GM18499 (cell line): ENCODE measurements at regions not wholly inside any gene's neighbourhood (a gene's known extent, or its start where the extent isn't known, plus 50 kb on each side); places are given as distances from the start of the nearest gene placed in this dataset.

Experiments used
- ATAC-seq: cut with Tn5 transposase; IDR thresholded peaks from one replicate; pipeline ENCODE4 v1.9.1; 2021; ENCODE audit warnings: moderate number of reproducible peaks; ENCODE audit not compliant: insufficient read depth, unreplicated experiment

- no peak for ATAC-seq
These were observed 327.3 kb downstream of the HTR7 start for GRCh38 chr10:90530521-90530920.

DNA sequence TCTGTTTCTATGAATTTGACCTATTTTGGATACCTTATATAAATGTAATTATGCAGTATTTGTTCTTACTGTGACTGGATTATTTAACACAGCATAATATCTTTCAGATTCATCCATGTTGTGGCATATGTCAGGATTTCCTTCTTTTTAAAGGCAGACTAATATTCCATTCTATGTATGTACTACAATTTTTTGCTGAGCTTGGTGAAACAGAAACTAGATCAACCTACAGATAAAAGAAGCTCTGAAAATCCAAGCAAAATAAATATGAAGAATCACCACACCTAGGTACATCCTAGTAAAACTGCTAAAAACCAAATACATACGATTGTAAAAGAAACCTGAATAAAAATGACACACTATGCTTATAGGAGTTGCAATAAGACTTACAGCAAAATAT, 300.5 kb downstream of the HTR7 start:
- ATAC-seq, result no peak

DNA sequence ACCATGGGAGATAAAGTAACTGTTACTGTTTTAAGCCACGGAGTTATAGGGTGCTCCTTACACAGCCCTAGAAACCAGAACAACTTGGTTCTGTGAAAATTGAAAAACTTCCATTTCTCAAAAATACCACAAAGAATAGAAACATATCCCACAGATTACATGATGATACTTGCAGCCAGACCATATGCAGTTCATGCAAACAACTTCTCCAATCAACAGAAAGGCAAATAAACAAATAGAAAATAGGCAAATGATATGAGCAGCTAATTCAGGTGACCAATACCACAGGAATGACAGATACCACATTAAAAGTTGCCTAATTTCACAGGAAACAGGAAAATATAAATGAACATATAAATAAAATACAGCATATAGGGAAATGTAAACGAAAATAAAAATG, 297.5 kb downstream of the HTR7 start:
- ATAC-seq, result no peak

DNA sequence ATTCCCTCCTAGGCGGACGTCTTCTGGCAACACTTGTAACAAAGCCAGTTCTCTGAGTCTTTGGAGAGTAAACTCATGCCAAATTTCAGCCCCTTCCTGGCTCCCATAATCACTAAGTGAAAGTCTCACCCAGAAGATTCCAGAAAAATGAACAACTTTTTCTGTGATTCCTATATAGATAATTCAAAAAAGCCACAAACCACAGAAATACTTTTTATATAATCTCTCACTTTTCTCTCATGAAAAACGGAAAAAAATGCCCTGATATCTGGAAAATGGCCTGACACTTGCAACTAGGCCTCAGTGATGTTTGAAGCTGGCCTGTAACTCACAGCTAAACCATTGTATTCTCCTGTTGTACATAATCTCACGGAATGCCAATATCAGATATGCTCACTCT, 296.2 kb downstream of the HTR7 start:
- no peak for ATAC-seq

- ATAC-seq, result no peak
These were observed 286.2 kb downstream of the HTR7 start for GRCh38 chr10:90571481-90572258.

DNA sequence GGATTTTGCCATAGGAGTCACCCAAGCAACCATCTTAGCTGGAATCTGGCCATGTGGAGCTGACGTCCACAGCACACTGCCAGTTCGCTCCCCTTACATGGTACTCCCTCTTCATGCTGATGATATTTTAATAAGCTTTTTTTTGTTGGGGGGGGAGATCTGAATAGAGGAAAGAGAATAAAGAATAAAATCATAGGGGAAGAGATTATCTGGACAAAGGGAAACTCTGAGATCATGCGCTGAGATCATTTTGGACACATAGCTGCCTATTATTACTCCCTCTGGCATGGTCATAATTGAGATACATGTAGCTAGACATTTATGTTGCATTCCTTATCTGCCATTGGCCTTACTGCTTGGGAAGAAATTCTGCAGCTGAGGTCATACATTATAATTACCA, 282.7 kb downstream of the HTR7 start:
- no peak for ATAC-seq

GRCh38 chr10:90577569-90577968, 280.3 kb downstream of the HTR7 start:
- ATAC-seq, result no peak

DNA sequence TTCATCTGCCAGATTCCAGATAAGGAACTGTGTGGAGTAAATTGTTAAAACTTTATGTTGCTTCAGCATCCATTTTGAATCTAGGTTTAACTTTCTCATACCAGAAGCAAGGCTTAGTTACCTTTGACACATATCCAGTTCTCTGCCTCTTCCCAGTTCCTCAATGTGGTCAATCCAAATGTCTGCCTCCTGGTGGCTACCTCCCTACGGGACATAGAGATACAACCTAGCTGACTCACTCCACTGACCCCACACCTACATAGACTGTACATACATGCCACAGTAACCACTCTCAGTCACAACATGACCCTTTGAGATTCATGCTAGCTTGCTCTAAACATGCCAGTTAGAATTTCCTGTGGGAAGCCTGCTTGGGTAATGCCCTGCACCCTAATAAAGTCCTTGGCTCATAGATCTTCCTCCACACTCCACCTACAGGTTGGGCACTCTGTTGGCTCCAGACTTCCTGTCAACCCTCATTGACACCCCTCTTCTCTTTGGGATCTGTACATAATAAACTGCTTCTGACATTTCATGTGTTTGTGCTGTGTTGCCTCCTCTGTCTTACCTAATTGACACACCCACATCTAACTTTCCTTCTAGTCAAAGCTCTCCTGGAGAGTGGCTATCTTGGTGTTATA, 278.1 kb downstream of the HTR7 start:
- ATAC-seq, result no peak

DNA sequence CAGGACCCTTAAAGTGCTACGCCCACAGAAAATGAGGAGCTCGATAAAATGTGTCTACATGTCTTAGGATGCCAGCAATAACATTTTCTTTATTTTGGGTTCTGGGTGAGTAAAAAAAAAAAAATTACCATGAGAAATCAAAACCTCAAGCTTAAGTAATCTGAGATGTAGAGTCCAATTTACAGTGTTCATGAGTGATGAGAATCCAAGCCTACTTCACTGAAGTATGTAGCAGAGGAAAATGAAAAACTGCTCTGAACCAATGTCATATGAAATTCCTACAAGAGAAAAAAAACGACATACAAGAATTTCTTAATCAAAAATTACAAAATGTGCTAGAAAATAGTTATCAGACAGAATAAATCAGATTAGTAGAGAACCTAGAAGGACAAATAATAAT, 274.4 kb downstream of the HTR7 start:
- no peak for ATAC-seq

DNA sequence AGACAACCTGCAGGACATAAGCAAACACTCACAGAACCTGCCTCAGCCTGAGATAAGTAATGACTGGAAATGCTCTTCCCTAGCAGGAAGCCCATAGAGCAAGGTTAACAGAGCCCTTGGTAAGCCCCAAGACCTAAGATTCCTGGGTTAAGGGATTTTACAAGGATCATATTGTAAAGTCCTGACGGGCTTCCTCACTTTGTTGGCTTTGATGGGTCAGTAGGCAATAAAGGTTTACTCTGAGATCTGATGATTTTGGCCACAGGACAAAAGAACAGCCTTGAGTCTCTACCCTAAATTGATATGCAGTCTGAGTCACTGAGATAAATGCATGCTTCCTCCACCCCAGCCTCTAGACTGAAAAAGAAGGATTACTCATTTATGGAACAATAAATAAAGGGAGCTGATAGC, 270.8 kb downstream of the HTR7 start:
- ATAC-seq, result no peak

- ATAC-seq, result no peak
These were observed 270.3 kb downstream of the HTR7 start for GRCh38 chr10:90587561-90587960.

DNA sequence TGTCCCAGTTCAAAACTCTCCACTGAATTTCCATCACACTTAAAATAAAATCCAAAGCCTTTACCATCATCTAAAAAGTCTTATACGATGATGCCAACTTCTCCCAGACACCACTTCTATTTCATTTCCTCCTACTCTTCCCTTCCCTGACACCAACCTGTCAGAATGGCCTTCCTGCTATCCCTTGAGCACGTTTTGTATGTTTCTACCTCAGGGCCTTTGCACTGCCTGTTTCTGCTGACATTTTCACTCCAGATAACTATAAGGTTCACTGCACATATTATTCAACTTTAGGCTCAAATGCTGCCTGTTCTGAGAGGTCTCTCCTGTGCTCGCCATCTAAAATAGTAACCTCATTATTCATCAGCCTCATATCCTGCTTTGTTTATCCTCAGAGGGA, 269.6 kb downstream of the HTR7 start:
- no peak for ATAC-seq

DNA sequence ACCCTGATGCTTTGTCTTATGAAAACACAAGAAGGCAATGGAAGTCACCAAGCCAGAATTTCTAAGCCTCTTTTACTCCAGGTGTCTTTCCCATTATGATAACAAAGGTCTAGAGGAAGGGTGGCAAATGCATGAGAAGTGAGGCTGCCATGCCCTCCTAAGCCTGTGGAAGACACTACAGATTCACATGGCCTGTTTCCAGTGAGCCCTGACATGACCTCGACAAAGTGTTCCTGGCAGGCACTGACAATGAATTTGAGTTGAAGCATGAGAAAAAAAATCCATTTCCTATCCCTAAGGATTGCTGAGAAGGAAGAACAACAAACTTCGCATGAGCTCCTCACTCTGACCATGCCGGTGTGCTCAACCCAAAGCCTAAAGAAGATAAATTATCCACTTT, 268.0 kb downstream of the HTR7 start:
- no peak for ATAC-seq

- no peak for ATAC-seq
These were observed 266.2 kb downstream of the HTR7 start for GRCh38 chr10:90591629-90592028.

DNA sequence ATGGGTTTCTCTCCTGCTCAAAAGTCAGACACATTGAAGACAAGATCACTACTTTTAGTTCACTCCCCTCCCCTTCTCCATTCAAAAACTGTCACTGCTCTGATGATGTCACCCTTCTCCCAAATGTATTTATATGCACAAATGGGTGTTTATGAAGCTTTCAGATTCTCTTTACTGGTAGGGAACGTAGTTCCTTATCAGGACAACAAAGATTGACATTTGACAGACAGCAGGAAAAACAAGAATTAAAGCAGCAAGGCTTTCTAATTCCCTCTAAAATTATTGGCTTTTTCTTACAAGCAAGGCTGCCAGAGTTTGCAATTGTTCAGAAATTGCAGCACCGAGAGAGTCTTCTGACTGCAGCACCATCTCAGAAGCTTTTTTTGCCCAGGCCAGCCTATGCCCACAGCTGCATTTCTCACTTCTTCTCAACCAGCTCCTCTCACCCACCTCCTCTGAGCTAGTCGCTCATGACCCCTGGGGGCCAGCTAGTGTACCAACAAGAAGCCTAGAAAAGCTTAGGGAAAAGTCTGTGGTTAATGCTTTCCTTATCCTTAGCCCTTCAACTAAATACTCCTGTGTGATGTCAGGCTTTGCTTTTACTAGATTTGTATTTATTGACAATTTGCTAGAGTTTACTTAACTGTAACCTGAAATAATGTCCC, 265.1 kb downstream of the HTR7 start:
- ATAC-seq, result no peak

DNA sequence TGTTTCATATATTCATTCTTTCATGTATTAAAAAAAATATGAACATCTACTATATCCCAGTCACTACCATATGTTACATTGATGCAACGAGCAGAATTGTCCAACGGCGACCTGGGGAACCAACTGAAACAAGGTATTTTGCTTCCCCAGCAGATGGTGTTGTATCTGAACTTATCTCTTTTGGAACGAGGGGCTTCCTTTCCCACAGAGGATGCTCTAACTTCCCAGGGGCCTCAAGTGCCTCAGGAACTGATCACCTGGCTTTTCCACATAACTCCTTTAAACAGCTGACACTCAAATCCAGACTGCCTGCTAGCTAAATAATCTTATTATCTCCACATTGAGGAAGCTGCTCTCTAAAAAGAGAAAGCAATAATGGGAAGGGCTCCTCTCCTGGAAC, 259.3 kb downstream of the HTR7 start:
- no peak for ATAC-seq

DNA sequence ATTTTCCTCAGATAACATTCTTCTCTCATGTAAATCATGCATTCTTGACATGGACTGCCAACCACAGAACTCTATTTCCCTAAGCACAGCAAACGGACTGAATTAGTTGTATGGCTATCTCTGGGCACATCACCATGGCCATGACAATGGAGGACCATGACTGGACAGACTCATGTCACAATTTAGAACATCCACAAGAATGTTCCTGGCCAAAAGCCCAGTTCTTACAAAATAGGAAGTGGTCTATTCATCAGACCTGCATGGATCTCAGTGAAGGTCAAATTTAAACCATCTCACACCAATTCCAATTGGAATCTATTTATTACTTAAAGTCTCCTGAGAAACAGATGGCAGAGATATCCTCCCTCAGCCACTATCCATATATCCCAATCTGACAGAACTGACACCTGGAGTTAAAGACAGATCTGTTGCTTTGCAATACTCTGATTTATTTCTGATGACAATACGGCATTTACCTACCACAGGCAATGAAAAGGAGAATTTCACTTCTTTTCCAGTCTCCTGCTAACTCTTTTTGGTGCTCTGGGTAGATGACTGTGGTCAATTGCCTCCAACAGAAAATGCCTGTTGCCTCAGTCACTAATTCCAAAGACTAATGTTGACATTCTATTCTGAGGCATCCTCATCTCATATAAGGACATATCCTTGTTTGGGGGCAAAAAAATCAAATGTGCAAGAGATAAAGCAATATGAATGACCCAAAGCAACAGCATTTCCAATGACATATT, 254.8 kb downstream of the HTR7 start:
- no peak for ATAC-seq

- no peak for ATAC-seq
These were observed 253.2 kb downstream of the HTR7 start for GRCh38 chr10:90604636-90605035.

GRCh38 chr10:90605506-90605905, 252.3 kb downstream of the HTR7 start:
- ATAC-seq, result no peak

DNA sequence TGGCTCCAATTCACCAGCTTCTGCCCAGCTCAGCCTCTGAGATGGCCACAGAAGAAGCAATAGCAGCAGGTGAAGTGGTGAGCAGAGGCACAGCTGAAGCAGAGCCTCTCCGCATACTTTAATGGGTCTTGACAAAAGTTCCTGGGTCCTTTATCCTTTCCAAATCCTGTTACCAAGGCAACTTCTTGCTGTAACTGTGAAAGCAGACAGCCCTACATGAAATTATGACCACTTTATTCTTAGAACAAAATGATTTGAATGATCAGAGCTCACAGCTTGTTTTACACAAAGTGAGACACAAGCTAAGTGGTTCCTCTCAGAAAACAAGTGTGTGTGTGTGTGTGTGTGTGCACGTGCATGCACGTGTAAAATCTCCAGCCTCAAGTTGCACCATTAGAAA, 245.6 kb downstream of the HTR7 start:
- ATAC-seq, result no peak

DNA sequence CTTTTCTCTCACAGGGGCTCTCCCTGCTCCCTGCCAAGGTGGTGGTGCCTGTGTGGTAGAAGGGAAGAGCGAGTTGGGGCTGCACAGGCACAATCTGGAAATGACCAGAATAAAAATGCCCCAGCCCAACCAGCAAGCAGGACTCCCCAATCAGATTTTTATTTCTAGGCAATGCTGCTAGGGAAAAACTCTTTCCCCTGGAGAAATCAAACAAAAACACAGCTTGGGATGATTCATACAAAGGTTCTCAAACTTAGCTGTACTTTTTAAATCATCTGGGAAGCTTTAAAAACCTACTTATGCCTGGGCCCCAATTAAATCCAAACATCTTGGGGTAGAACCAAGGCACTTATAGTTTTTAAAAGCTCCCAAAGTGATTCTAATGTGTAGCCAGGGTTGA, 243.2 kb downstream of the HTR7 start:
- no peak for ATAC-seq
